ENCODE measurements at regions not wholly inside any gene's neighbourhood (a gene's known extent, or its start where the extent isn't known, plus 50 kb on each side); places are given as distances from the start of the nearest gene placed in this dataset.

- Mint-ChIP-seq H3K9me3 (peaks cover 28% of the 10 kb centered on the region), H3K27me3 (ENCODE audit: low read depth, poor library complexity) (no peaks in the 10 kb centered on the region), H3K4me1 (no peaks in the 10 kb centered on the region), H3K4me3 (no peak overlapping the region), H3K36me3 (ENCODE audit: low read depth) (peaks cover 9% of the 10 kb centered on the region), H3K27ac (no peak overlapping the region)
- TF ChIP-seq CTCF (IDR thresholded peaks at IDR 0.05): peak; percentile 60
- DNase-seq: no peak
These were observed 80.0 kb downstream of the COPS8 start for GRCh38 chr2:237165405-237166276.

GRCh38 chr2:237167038-237167437 is 81.3 kb downstream of the COPS8 start:
- no peak for TF ChIP-seq CTCF (IDR thresholded peaks at IDR 0.05)
- H3K36me3 Mint-ChIP-seq (ENCODE audit: low read depth): peaks cover 9% of the 10 kb centered on the region
- no peak overlapping the region for H3K4me3 Mint-ChIP-seq

GRCh38 chr2:237167934-237168333 is 82.2 kb downstream of the COPS8 start:
- Mint-ChIP-seq H3K27ac (no peak overlapping the region), H3K4me3 (no peak overlapping the region), H3K4me1 (peaks cover 10% of the 10 kb centered on the region), H3K27me3 (ENCODE audit: low read depth, poor library complexity) (no peaks in the 10 kb centered on the region), H3K36me3 (ENCODE audit: low read depth) (peaks cover 9% of the 10 kb centered on the region), H3K9me3 (peaks cover 28% of the 10 kb centered on the region)
- DNase-seq: no peak
- no peak for TF ChIP-seq CTCF (IDR thresholded peaks at IDR 0.05)

More at GRCh38 chr2:237167038-237167437, 81.3 kb downstream of the COPS8 start:
- Mint-ChIP-seq H3K4me1 (peaks cover 10% of the 10 kb centered on the region), H3K27me3 (ENCODE audit: low read depth, poor library complexity) (no peaks in the 10 kb centered on the region), H3K27ac (no peak overlapping the region), H3K9me3 (peaks cover 28% of the 10 kb centered on the region)
- no peak for DNase-seq

- DNase-seq: no peak
- Mint-ChIP-seq H3K27ac (no peak overlapping the region), H3K4me3 (no peak overlapping the region), H3K9me3 (peaks cover 43% of the 10 kb centered on the region), H3K36me3 (ENCODE audit: low read depth) (peaks cover 14% of the 10 kb centered on the region), H3K27me3 (ENCODE audit: low read depth, poor library complexity) (no peaks in the 10 kb centered on the region), H3K4me1 (peaks cover 10% of the 10 kb centered on the region)
- TF ChIP-seq CTCF (IDR thresholded peaks at IDR 0.05): no peak
These were observed 84.3 kb downstream of the COPS8 start for GRCh38 chr2:237170020-237170419.

- H3K9me3 Mint-ChIP-seq: peaks cover 47% of the 10 kb centered on the region
- no peak overlapping the region for H3K4me3 Mint-ChIP-seq
- H3K27ac Mint-ChIP-seq: peak overlapping the region; percentile 73
- H3K4me1 Mint-ChIP-seq: peaks cover 10% of the 10 kb centered on the region
- no peak for TF ChIP-seq CTCF (IDR thresholded peaks at IDR 0.05)
- no peaks in the 10 kb centered on the region for H3K27me3 Mint-ChIP-seq (ENCODE audit: low read depth, poor library complexity)
- DNase-seq: no peak
- H3K36me3 Mint-ChIP-seq (ENCODE audit: low read depth): peaks cover 14% of the 10 kb centered on the region
These were observed 85.7 kb downstream of the COPS8 start for GRCh38 chr2:237171396-237171795.

GRCh38 chr2:237171881-237172280 is 86.2 kb downstream of the COPS8 start:
- Mint-ChIP-seq H3K27ac (no peak overlapping the region), H3K4me1 (peaks cover 10% of the 10 kb centered on the region), H3K9me3 (peaks cover 47% of the 10 kb centered on the region), H3K4me3 (no peak overlapping the region), H3K36me3 (ENCODE audit: low read depth) (peaks cover 14% of the 10 kb centered on the region), H3K27me3 (ENCODE audit: low read depth, poor library complexity) (no peaks in the 10 kb centered on the region)
- DNase-seq: no peak
- TF ChIP-seq CTCF (IDR thresholded peaks at IDR 0.05): no peak
